Mesenchymal stem cell (in vitro differentiated cells and primary cell): ENCODE measurements at regions not wholly inside any gene's neighbourhood (a gene's known extent, or its start where the extent isn't known, plus 50 kb on each side); places are given as distances from the start of the nearest gene placed in this dataset.
A peak's percentile ranks its signal among the peaks of the same experiment; 100 is the strongest.
"Not testable (repeated sequence)": the region's sequence is repeated elsewhere in the genome, so short reads cannot be mapped to it uniquely, and the experiment has no call there.

ENCODE experiments used
- DNase-seq: peaks from one replicate; pipeline ENCODE4 v3.0.0-alpha.2; 2013
- H2AFZ ChIP-seq: one replicate; pipeline ENCODE4 v1.6.1; 2013; ENCODE audit warnings: low read depth, mild to moderate bottlenecking, control low read depth, inconsistent platforms, low read length, moderate library complexity
- H2AK5ac ChIP-seq: 2 replicates; pipeline ENCODE4 v1.6.1; 2013; ENCODE audit warnings: low read length, moderate library complexity, mild to moderate bottlenecking, inconsistent platforms; ENCODE audit not compliant: severe bottlenecking
- H2BK120ac ChIP-seq: one replicate; pipeline ENCODE4 v1.6.1; 2013; ENCODE audit warnings: low read depth, mild to moderate bottlenecking, inconsistent platforms, low read length, moderate library complexity
- H2BK12ac ChIP-seq, 2 experiments: one replicate each; pipeline ENCODE4 v1.6.1; 2013; ENCODE audit warnings: inconsistent platforms in 2 of 2, low read length in 2 of 2, mild to moderate bottlenecking in 2 of 2, moderate library complexity in 2 of 2, control low read depth in 1 of 2
- H2BK15ac ChIP-seq: one replicate; pipeline ENCODE4 v1.6.1; 2013; ENCODE audit warnings: mild to moderate bottlenecking, low read depth, inconsistent platforms; ENCODE audit not compliant: poor library complexity, severe bottlenecking
- H2BK5ac ChIP-seq: 2 replicates; pipeline ENCODE4 v1.6.1; 2013; ENCODE audit warnings: low read depth, mild to moderate bottlenecking, low read length, control low read depth, inconsistent platforms; ENCODE audit not compliant: poor library complexity, severe bottlenecking
- H3K14ac ChIP-seq, 2 experiments: one replicate each; pipeline ENCODE4 v1.6.1; 2013; ENCODE audit warnings: inconsistent platforms in 2 of 2, low read length in 2 of 2, control low read depth in 1 of 2, mild to moderate bottlenecking in 1 of 2, moderate library complexity in 1 of 2
- H3K18ac ChIP-seq, 2 experiments: one replicate each; pipeline ENCODE4 v1.6.1; 2013; ENCODE audit warnings: inconsistent platforms in 2 of 2, low read length in 2 of 2, control low read depth in 1 of 2, low read depth in 1 of 2, mild to moderate bottlenecking in 1 of 2
- H3K23ac ChIP-seq, 2 experiments: one replicate each; pipeline ENCODE4 v1.6.1; 2013; ENCODE audit warnings: inconsistent platforms in 2 of 2, low read length in 2 of 2, mild to moderate bottlenecking in 2 of 2, moderate library complexity in 2 of 2, control low read depth in 1 of 2
- H3K27ac ChIP-seq: 2 replicates; pipeline ENCODE4 v1.5.1; 2013; ENCODE audit warnings: mild to moderate bottlenecking, moderate library complexity, low read length, control low read depth, inconsistent platforms; ENCODE audit not compliant: poor library complexity, severe bottlenecking
- H3K27me3 ChIP-seq, 2 experiments: 2 replicates each; pipeline versions ENCODE4 v1.6.1 to v1.7.0; 2013; ENCODE audit warnings: low read length in 2 of 2, mild to moderate bottlenecking in 2 of 2, moderate library complexity in 2 of 2, control low read depth in 1 of 2, inconsistent platforms in 1 of 2; ENCODE audit not compliant: control insufficient read depth in 1 of 2, insufficient read depth in 1 of 2
- H3K36me3 ChIP-seq, 2 experiments: 2 replicates each; pipeline versions ENCODE4 v1.6.1 to v1.7.0; 2013; ENCODE audit warnings: low read length in 2 of 2, control low read depth in 1 of 2, inconsistent platforms in 1 of 2, low read depth in 1 of 2, mild to moderate bottlenecking in 1 of 2; ENCODE audit not compliant: insufficient read depth in 2 of 2, control insufficient read depth in 1 of 2
- H3K4ac ChIP-seq, 2 experiments: one replicate each; pipeline ENCODE4 v1.6.1; 2013; ENCODE audit warnings: inconsistent platforms in 2 of 2, low read length in 2 of 2, mild to moderate bottlenecking in 2 of 2, moderate library complexity in 2 of 2, control low read depth in 1 of 2, low read depth in 1 of 2
- H3K4me1 ChIP-seq: 2 replicates; pipeline ENCODE4 v1.6.1; 2013; ENCODE audit warnings: low read depth, low read length, control low read depth; ENCODE audit not compliant: control insufficient read depth, insufficient read depth
- H3K4me2 ChIP-seq: 2 replicates; pipeline ENCODE4 v1.6.1; 2013; ENCODE audit warnings: low read length, mild to moderate bottlenecking, inconsistent platforms; ENCODE audit not compliant: poor library complexity, severe bottlenecking
- H3K4me3 ChIP-seq, 2 experiments: 2 replicates each; pipeline versions ENCODE4 v1.5.1 to v1.7.0; 2013; ENCODE audit warnings: low read length in 2 of 2, mild to moderate bottlenecking in 2 of 2, control low read depth in 1 of 2, low read depth in 1 of 2; ENCODE audit not compliant: insufficient read depth in 1 of 2
- H3K79me1 ChIP-seq: replicated peaks from 2 replicates; pipeline ENCODE4 v1.6.1; 2013; ENCODE audit warnings: mild to moderate bottlenecking, control low read depth, low read length, inconsistent platforms; ENCODE audit not compliant: poor library complexity, severe bottlenecking
- H3K9ac ChIP-seq: 2 replicates; pipeline ENCODE4 v1.7.0; 2013; ENCODE audit warnings: mild to moderate bottlenecking, low read length, moderate library complexity
- H3K9me3 ChIP-seq: 2 replicates; pipeline ENCODE4 v1.7.0; 2013; ENCODE audit warnings: mild to moderate bottlenecking, low read length; ENCODE audit not compliant: control insufficient read depth
- H4K8ac ChIP-seq: one replicate; pipeline ENCODE4 v1.6.1; 2013; ENCODE audit warnings: inconsistent platforms, mild to moderate bottlenecking, low read length, moderate library complexity
- H4K91ac ChIP-seq: one replicate; pipeline ENCODE4 v1.6.1; 2013; ENCODE audit warnings: mild to moderate bottlenecking, low read length, inconsistent platforms
- WGBS: methylation state at CpG from one replicate; pipeline ENCODE4 v1.1.7; 2013; ENCODE audit warnings: mixed read lengths; 5-methylcytosine and 5-hydroxymethylcytosine counted together

GRCh38 chr2:91442906-91443729, 2751.6 kb downstream of the RPIA start:
- not testable (repeated sequence) for H4K91ac ChIP-seq, H3K4ac ChIP-seq, H3K9me3 ChIP-seq, H3K4me2 ChIP-seq, H3K14ac ChIP-seq, H3K79me1 ChIP-seq, H2BK12ac ChIP-seq, H2BK120ac ChIP-seq, H2BK5ac ChIP-seq, H3K23ac ChIP-seq, H3K4me1 ChIP-seq, H2AK5ac ChIP-seq, H3K18ac ChIP-seq, DNase-seq, H3K9ac ChIP-seq, H3K27ac ChIP-seq, H2BK15ac ChIP-seq, H2AFZ ChIP-seq, H3K36me3 ChIP-seq, H4K8ac ChIP-seq
- Histone ChIP-seq H3K4me3 (peak overlapping the region in 1 of 2 experiments; percentile 69), H3K27me3 (peaks cover 0 to 13% of the 10 kb centered on the region in 2 experiments)
- 84% methylated on average over 28 of the region's 69 CpGs for whole genome bisulfite sequencing

- H3K4me3 ChIP-seq, H3K18ac ChIP-seq, H2AFZ ChIP-seq, H3K4me2 ChIP-seq, H3K9ac ChIP-seq, H4K8ac ChIP-seq, H2BK15ac ChIP-seq, H3K4ac ChIP-seq, H2AK5ac ChIP-seq, H3K14ac ChIP-seq, H3K27ac ChIP-seq, H2BK5ac ChIP-seq, H2BK12ac ChIP-seq, H2BK120ac ChIP-seq, H3K4me1 ChIP-seq, DNase-seq, H3K9me3 ChIP-seq, H4K91ac ChIP-seq, H3K23ac ChIP-seq, H3K79me1 ChIP-seq, H3K36me3 ChIP-seq: not testable (repeated sequence)
- WGBS: 92% methylated on average over 2 of the region's 11 CpGs
- peaks cover 0 to 13% of the 10 kb centered on the region in 2 experiments for H3K27me3 ChIP-seq
Observed at GRCh38 chr2:91443730-91444115, 2752.2 kb downstream of the RPIA start.

- H3K79me1 ChIP-seq, H2BK120ac ChIP-seq, H4K91ac ChIP-seq, H2BK12ac ChIP-seq, H4K8ac ChIP-seq, H3K9me3 ChIP-seq, H2BK15ac ChIP-seq, H3K27ac ChIP-seq, H2AK5ac ChIP-seq, H3K36me3 ChIP-seq, H3K23ac ChIP-seq, H3K4ac ChIP-seq, H3K9ac ChIP-seq, DNase-seq, H3K4me2 ChIP-seq, H2BK5ac ChIP-seq, H2AFZ ChIP-seq, H3K18ac ChIP-seq, H3K4me1 ChIP-seq, H3K4me3 ChIP-seq, H3K14ac ChIP-seq: not testable (repeated sequence)
- H3K27me3 ChIP-seq: peaks cover 0 to 13% of the 10 kb centered on the region in 2 experiments
- WGBS: 55% methylated on average over 2 of the region's 5 CpGs
Observed at GRCh38 chr2:91445705-91446104, 2754.2 kb downstream of the RPIA start.

- not testable (repeated sequence) for H3K4me1 ChIP-seq, H3K27ac ChIP-seq, H2AFZ ChIP-seq, H3K9me3 ChIP-seq, DNase-seq, H2BK5ac ChIP-seq, H3K23ac ChIP-seq, H3K4me3 ChIP-seq, H3K4me2 ChIP-seq, H2BK15ac ChIP-seq, H2BK12ac ChIP-seq, H3K4ac ChIP-seq, H2AK5ac ChIP-seq, H3K9ac ChIP-seq, H3K79me1 ChIP-seq, H3K14ac ChIP-seq, H4K91ac ChIP-seq, H3K18ac ChIP-seq, H4K8ac ChIP-seq, H3K36me3 ChIP-seq, H2BK120ac ChIP-seq
- peaks cover 0 to 13% of the 10 kb centered on the region in 2 experiments for H3K27me3 ChIP-seq
Observed at GRCh38 chr2:91446489-91446888, 2755.0 kb downstream of the RPIA start.
